ENCODE measurements at regions not wholly inside any gene's neighbourhood (a gene's known extent, or its start where the extent isn't known, plus 50 kb on each side); places are given as distances from the start of the nearest gene placed in this dataset.

DNA sequence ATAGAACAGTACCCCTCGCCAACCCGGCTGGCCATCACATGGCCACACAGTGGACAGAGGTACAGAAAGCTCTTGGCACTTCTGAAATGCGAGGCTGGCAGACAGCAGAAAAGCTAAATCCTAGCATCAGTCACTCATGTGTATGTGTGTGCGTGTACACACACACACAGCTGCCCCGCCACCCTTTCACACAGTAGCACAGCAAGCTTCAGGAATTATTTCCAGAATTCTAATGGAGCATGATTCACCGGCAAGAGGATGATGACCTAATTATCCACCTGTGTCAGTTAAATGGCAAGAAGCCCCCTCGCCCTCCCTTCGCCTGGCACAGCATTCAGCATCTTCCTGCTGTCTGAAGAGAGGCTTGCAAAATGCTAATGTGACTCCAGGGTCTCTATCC, 336.0 kb downstream of the SHANK2 start:
- Histone ChIP-seq H3K27ac (no peak overlapping the region), H3K9me3 (peaks cover 0 to 3% of the 10 kb centered on the region in 2 donors), H3K27me3 (no peaks in the 10 kb centered on the region), H3K4me1 (ENCODE audit: insufficient read depth) (no peaks in the 10 kb centered on the region), H3K36me3 (no peaks in the 10 kb centered on the region), H3K4me3 (no peak overlapping the region)
- no peak for DNase-seq
- TF ChIP-seq, protein P1, sequence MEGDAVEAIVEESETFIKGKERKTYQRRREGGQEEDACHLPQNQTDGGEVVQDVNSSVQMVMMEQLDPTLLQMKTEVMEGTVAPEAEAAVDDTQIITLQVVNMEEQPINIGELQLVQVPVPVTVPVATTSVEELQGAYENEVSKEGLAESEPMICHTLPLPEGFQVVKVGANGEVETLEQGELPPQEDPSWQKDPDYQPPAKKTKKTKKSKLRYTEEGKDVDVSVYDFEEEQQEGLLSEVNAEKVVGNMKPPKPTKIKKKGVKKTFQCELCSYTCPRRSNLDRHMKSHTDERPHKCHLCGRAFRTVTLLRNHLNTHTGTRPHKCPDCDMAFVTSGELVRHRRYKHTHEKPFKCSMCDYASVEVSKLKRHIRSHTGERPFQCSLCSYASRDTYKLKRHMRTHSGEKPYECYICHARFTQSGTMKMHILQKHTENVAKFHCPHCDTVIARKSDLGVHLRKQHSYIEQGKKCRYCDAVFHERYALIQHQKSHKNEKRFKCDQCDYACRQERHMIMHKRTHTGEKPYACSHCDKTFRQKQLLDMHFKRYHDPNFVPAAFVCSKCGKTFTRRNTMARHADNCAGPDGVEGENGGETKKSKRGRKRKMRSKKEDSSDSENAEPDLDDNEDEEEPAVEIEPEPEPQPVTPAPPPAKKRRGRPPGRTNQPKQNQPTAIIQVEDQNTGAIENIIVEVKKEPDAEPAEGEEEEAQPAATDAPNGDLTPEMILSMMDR (IDR thresholded peaks at IDR 0.05): no peak
- TF ChIP-seq EP300 (IDR thresholded peaks at IDR 0.05) (no peak), POLR2A (IDR thresholded peaks at IDR 0.05) (no peak)
- intact Hi-C loops (cut with DNase I): no loop called here
- WGBS, 3 donors: 86 to 98% (median 88%) methylated on average over 8 of the region's 8 CpGs

GRCh38 chr11:70918242-70918641, 334.1 kb downstream of the SHANK2 start:
- Histone ChIP-seq H3K27ac (no peak overlapping the region), H3K36me3 (no peaks in the 10 kb centered on the region), H3K4me3 (no peak overlapping the region), H3K9me3 (peaks cover 0 to 3% of the 10 kb centered on the region in 2 donors), H3K27me3 (no peaks in the 10 kb centered on the region), H3K4me1 (ENCODE audit: insufficient read depth) (no peaks in the 10 kb centered on the region)
- WGBS, 3 donors: 53 to 57% (median 55%) methylated on average over 7 of the region's 7 CpGs
- intact Hi-C loops (cut with DNase I): no loop called here
- DNase-seq: no peak
- TF ChIP-seq EP300 (IDR thresholded peaks at IDR 0.05) (no peak), POLR2A (IDR thresholded peaks at IDR 0.05) (no peak)
- TF ChIP-seq, protein P1 (IDR thresholded peaks at IDR 0.05): no peak

DNA sequence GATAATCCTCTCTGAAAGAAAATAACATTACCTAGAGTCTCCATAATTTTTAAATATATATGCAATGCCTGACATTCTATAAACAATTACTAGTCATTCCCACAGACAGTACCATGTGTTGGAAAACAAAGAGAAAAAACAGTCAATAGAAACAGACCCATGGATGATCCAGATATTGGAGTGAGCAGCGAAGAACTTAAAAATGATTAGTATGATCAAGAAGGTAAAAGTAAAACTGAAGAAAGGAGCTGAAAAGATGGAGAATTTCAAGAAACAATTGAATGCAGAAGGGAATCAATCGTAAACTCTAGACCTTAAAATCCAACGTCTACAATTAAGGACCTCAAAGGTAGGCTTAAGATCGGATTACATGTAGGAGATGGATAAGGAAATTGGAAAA, 330.6 kb downstream of the SHANK2 start:
- H3K27ac ChIP-seq: no peak overlapping the region
- intact Hi-C loops (cut with DNase I): no loop called here
- WGBS, 3 donors: 92 to 93% (median 93%) methylated on average over 4 of the region's 4 CpGs
- no peak overlapping the region for H3K4me3 ChIP-seq
- H3K27me3 ChIP-seq: no peaks in the 10 kb centered on the region
- no peak for DNase-seq
- no peaks in the 10 kb centered on the region for H3K4me1 ChIP-seq (ENCODE audit: insufficient read depth)
- H3K9me3 ChIP-seq: peaks cover 0 to 3% of the 10 kb centered on the region in 2 donors
- TF ChIP-seq, protein P1 (IDR thresholded peaks at IDR 0.05): no peak
- TF ChIP-seq EP300 (IDR thresholded peaks at IDR 0.05) (no peak), POLR2A (IDR thresholded peaks at IDR 0.05) (no peak)
- H3K36me3 ChIP-seq: no peaks in the 10 kb centered on the region

GRCh38 chr11:70924108-70924507, 328.3 kb downstream of the SHANK2 start:
- Histone ChIP-seq H3K27ac (no peak overlapping the region), H3K4me3 (no peak overlapping the region), H3K27me3 (no peaks in the 10 kb centered on the region), H3K4me1 (ENCODE audit: insufficient read depth) (no peaks in the 10 kb centered on the region), H3K9me3 (peaks cover 0 to 3% of the 10 kb centered on the region in 2 donors), H3K36me3 (no peaks in the 10 kb centered on the region)
- no peak for DNase-seq
- intact Hi-C loops (cut with DNase I): no loop called here
- TF ChIP-seq, protein P1 (IDR thresholded peaks at IDR 0.05): no peak
- TF ChIP-seq POLR2A (IDR thresholded peaks at IDR 0.05): no peak
- TF ChIP-seq EP300 (IDR thresholded peaks at IDR 0.05): no peak
- WGBS, 3 donors: 86 to 88% (median 87%) methylated on average over 8 of the region's 8 CpGs

Data from ovary (tissue), 7 donors.